Posterior cingulate gyrus (tissue), 11 donors: ENCODE measurements at regions not wholly inside any gene's neighbourhood (a gene's known extent, or its start where the extent isn't known, plus 50 kb on each side); places are given as distances from the start of the nearest gene placed in this dataset.

Source experiments
- DNase-seq, 10 donors: peaks; one replicate each; pipeline versions ENCODE4 v3.0.0 to v3.0.0-alpha.2; 2020 to 2021; ENCODE audit warnings: mixed read lengths in 3 of 10
- intact Hi-C: fragments of 100-400 bp; cut with DNase I; formaldehyde crosslinking; loops from one replicate; pipeline ENCODE4 v1.15.1; 2023

DNA sequence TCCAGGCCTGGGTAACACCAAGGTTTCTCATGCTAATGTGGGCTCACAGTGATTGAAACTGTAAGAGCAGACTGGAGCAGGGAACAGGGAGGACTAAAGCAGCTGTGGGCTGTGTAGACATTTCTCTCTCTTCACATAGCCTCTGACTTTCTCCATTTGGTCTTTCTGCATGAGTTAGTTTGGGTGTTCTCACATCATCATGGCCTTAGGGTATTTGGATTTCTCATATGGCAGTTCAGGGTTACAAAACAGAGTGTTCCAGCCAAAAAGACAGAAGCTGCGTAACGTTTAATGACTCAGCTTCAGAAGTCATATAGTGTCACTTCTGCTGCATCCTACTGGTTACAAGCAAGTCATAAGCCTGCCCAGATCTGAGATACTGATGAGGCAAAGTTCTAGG, 52.0 kb upstream of the OSBPL8 start:
- no peak for DNase-seq
- intact Hi-C loops, result no loop called here

- DNase-seq, result no peak
- intact Hi-C loops, result no loop called here
Observed at GRCh38 chr12:76614364-76614763, 54.8 kb upstream of the OSBPL8 start.

DNA sequence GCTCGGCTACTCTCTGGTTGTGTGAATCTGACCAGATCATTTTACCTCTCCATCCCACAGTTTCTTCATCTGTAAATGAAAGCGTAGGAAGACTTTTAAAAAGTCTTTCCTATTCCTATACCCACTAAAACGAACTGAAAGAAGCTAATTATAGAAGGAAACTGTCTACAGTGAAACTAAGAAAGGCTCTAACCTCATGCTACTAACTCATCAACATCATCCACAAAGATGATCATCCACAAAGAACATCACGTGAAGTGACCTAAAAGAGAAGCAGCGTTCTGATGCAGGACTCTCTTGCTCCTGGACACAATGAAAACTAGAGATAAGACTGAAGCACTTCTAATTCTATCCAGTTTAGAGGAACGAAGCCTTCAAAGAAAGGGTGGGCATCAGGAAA, 58.5 kb upstream of the OSBPL8 start:
- intact Hi-C loops, result no loop called here
- DNase-seq, result no peak

DNA sequence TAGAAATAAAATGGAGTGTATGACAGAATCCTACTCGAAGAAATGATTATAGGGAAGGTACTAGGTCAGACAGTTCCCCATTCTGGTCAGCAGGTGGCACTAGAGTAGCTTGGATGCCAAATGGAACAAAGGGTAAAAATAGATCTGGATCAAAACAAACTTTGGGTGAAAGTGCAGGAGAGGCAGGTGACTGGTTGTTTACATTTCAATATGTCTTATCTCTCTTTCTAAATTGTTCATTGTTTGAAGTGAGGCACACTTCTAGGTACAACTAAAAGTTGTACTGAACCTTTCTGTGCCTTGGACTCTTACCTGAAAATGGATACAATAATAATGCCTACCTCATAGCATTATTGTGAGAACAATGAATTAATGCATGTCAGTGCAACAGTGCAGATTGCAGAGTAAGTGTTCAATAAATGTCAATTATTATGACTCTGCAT, 62.0 kb upstream of the OSBPL8 start:
- intact Hi-C loops, result loop anchor here (1.0 kb wide), 2 partner anchors 170 to 390 kb away; no protein-coding TSS in a partner anchor
- DNase-seq, result peak in 7 of 10 donors; percentile 23 to 89 (median 70)

DNA sequence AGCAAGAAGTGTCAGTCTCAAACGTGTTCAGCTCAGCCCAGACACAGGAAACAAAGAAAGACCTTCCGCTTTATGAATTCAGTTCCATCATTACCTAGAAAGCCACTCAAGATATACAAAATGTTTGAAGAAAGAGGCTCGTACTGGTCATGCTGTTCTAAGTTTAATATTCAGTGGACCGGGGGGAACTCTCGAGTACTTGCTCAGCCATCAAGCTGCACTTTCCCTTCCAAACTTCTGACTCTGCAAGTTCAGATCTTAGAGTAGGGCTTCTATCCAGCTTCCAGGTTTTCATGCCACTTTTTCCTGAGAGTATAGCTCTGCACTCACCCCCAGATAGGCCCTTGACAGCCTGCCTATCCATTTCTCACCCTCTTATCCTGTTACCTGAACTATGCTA, 62.8 kb upstream of the OSBPL8 start:
- DNase-seq, result no peak
- intact Hi-C loops, result no loop called here

- no peak for DNase-seq
- intact Hi-C loops, result no loop called here
Observed at GRCh38 chr12:76622915-76623314, 63.3 kb upstream of the OSBPL8 start.

DNA sequence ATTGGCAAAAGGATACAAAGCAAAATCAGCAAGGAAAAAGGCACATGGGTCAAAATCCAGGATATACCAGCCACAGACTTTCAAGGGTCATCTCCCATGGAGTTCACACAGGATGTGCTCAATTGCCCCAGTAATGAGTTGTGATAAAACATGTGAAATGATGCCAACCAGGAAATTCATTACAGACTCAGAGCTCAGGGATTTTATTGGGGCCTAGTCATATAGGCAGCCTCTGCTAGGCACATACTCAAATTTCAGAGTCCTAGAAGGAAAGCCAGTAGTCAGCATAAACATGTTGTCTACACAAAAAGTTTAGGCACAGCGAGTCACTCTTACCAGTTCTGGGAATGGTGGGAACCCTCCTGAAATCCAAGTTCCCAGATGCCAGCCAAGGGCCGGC, 64.4 kb upstream of the OSBPL8 start:
- DNase-seq, result no peak
- intact Hi-C loops, result no loop called here

DNA sequence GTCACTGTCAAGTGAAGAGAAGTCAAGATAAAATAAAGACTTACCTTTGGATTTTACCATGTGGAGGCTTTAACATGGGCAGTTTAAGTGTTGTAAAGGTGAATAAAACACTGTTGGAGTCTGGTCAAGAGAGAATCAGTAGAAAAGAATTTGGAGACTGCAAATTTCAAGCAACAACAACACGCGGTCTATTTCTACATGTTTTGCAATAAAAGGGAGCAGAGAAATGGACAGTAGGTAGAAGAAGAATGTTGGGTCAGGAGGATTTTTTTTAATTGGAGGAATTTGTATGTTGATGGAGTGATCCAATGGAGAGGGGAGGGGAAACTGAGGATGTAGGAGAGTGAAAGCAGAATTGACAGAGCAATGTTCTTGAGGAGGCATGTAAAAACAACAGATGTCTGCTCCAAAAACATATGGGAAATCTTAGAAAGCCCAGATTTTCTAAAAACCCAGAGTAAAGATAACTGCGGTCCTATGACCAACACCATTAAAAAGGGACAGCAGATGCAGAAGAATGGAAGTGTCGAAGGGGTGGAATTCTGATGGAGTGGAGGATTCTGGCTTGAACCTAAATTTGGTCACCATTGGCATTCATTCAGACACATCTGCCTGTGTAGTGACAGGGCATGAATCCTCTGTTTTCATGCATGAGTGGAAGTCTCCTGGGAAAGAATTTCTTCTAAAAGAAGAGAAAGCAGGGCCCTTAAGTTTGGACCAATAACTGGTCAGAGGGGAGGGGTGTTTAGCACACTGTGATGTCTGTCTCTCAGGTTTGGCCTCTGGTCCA, 68.0 kb upstream of the OSBPL8 start:
- DNase-seq, result no peak
- intact Hi-C loops, result no loop called here

DNA sequence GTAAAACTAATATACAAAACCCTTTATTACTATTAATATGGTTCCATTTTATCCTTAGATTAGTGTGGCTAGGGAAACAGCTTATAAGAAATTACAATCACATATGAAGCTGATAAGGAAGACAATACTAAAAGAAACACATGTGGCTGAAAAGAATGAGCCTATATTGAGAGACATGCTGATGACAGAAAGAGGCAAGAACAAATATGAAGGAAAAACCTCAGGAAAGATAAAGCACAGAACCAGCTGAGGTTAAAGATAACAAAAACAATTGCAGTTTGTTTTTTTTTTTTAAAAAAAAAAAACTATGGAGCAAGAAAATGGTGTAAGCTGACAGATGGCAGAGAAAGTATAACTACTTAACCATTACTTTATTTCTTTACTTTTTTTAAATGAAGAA, 69.2 kb upstream of the OSBPL8 start:
- intact Hi-C loops, result no loop called here
- no peak for DNase-seq

- intact Hi-C loops, result no loop called here
- DNase-seq, result no peak
Observed at GRCh38 chr12:76631741-76632140, 72.2 kb upstream of the OSBPL8 start.

- intact Hi-C loops, result no loop called here
Observed at GRCh38 chr12:76633415-76633814, 73.8 kb upstream of the OSBPL8 start.

DNA sequence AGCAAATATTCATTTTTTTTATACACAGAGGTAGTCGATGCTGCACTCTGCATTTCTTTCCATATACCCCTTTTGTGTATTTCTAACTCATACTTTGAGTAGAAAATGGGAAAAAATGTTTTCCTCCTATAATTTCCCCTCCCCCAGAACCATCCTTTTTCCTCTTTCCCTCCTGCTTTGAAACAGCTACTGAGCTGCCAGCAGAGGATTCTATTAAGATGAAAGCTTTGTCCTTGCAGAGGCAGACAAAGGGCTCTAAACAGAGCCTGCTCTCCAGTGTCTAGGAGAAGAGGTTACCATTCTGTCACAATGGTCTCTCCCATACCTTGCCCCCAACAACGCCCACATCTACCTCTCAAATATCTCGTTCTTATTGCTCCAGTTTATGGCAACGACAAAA, 74.6 kb upstream of the OSBPL8 start:
- intact Hi-C loops, result no loop called here
- DNase-seq, result no peak

More at GRCh38 chr12:76633415-76633814, 73.8 kb upstream of the OSBPL8 start:
- DNase-seq, result no peak

- intact Hi-C loops, result no loop called here
- no peak for DNase-seq
Observed at GRCh38 chr12:76636121-76636692, 76.6 kb upstream of the OSBPL8 start.

DNA sequence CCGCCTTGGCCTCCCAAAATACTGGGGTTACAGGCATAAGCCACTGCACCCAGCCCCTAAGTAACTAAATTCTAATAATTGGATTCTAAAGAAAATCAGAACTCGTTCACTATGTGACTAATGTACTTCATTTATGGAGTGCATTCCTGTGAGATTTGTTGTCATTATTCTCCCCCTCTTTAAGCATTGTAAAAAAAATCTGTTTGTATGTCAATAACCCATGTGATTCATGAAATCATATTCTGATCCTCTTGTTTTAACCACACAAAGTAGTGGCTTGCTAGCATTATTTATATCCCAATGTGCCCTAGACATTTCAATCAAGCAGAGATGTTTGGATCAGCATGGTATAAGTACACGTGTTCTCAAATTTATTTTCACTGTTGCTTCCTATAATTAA, 78.2 kb upstream of the OSBPL8 start:
- intact Hi-C loops, result no loop called here
- no peak for DNase-seq

GRCh38 chr12:76639646-76640045, 80.1 kb upstream of the OSBPL8 start:
- intact Hi-C loops, result no loop called here
- no peak for DNase-seq

DNA sequence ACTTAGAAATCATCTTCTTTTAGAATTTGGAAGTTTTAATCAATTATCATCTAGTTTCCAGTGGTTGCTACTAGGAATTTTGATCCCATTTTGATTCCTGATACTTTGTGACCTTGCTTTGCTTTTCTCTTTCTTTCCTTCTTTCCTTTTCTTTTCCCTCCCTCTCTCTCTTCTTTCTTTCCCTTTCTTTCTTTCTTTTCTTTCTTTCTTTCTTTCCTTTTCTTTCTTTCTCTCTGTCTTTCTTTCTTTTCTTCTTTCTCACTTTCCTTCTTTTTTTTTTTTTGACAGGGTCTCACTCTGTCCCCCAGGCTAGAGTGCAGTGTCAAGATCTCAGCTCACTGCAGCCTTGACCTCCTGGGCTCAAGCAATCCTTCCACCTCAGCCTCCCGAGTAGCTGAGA, 81.5 kb upstream of the OSBPL8 start:
- intact Hi-C loops, result no loop called here
- DNase-seq, result no peak

DNA sequence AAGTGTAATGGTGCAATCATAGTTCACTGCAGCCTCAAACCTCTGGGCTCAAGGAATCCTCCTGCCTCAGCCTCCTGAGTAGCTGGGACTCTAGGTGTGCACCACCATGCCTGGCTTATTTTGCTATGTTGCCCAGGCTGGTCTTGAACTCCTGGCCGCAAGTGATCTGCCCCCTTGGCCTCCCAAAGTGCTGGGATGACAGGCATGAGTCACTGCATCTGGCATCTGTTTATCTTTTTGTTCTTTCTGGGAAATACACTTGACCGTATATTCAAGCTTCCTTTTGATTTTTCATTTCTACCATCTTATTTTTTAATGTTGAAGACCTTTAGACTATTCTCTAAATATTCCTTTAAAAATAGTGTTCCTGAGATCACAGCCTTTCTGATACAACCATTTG, 82.4 kb upstream of the OSBPL8 start:
- no peak for DNase-seq
- intact Hi-C loops, result no loop called here

DNA sequence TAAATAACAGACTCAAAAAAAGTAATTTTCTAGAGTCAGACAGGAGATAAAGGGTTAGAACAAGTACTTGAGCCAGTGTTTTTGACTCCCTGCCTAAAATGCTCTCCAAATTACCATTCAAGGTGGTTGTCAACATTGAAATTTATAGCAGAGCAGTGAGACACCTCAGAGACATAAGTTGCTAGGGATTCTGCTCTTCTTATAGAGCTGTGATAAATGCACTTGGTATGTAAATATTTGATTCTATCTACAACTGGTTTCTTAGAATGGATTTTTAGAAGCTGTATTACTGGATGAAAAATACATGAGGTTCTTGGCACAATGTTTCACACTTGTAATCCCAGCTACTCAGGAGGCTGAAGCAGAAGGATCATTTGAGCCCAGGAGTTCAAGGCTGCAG, 83.9 kb upstream of the OSBPL8 start:
- intact Hi-C loops, result no loop called here
- DNase-seq, result no peak

DNA sequence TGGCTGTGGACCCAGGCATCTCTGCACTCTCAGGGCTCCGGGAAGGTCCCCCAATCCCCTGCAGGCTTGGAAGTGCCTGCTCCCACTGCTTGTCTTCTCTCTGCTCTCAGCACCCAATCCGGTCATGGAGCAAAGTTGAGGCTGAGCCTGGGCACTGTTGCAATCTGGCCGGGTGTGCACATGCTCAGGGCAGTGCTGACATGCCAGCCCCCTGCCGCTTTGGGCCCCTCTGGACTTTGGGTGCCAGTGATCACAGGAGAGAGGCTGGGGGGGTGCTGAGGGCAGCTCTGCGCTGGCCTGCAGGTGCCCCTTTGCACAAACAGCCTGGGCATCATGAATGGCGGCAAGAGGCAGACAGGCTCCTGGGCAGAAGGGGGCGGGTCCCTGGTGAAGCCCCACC, 85.4 kb upstream of the OSBPL8 start:
- no peak for DNase-seq
- intact Hi-C loops, result no loop called here

- intact Hi-C loops, result no loop called here
- peak in 1 of 10 donors; percentile 57 for DNase-seq
Observed at GRCh38 chr12:76645934-76646333, 86.4 kb upstream of the OSBPL8 start.

GRCh38 chr12:76646366-76646765, 86.8 kb upstream of the OSBPL8 start:
- intact Hi-C loops, result no loop called here
- DNase-seq, result no peak

GRCh38 chr12:76649099-76649498, 89.5 kb upstream of the OSBPL8 start:
- intact Hi-C loops, result no loop called here
- no peak for DNase-seq
